ENCODE measurements at regions not wholly inside any gene's neighbourhood (a gene's known extent, or its start where the extent isn't known, plus 50 kb on each side); places are given as distances from the start of the nearest gene placed in this dataset.

GRCh38 chr16:26877421-26877820 is 189.3 kb upstream of the C16orf82 start:
- H3K27ac Mint-ChIP-seq (ENCODE audit: low read depth, unreplicated experiment) = no peak overlapping the region
- H3K36me3 Mint-ChIP-seq (ENCODE audit: insufficient read depth, unreplicated experiment) = no peaks in the 10 kb centered on the region
- no TSS peak for BruUV-seq (replicated peaks)
- intact Hi-C loops (cut with micrococcal nuclease) = no loop called here
- H3K9me3 Mint-ChIP-seq (ENCODE audit: unreplicated experiment) = peaks cover 57% of the 10 kb centered on the region
- H3K27me3 Mint-ChIP-seq (ENCODE audit: insufficient read depth, unreplicated experiment) = no peaks in the 10 kb centered on the region
- no peak overlapping the region for H3K4me3 Mint-ChIP-seq (ENCODE audit: unreplicated experiment)
- no peak for TF ChIP-seq CTCF (IDR thresholded peaks at IDR 0.05; ENCODE audit: unreplicated experiment)
- DNase-seq (ENCODE audit: unreplicated experiment) = no peak
- POLR2A ChIA-PET = no interaction called here
- no peaks in the 10 kb centered on the region for H3K4me1 Mint-ChIP-seq (ENCODE audit: insufficient read depth, unreplicated experiment)
- CTCF ChIA-PET = no interaction called here

GRCh38 chr16:26885674-26886073 is 181.1 kb upstream of the C16orf82 start:
- CTCF ChIA-PET = interaction anchor here (0.5 kb wide), 1 partner anchor 480 kb away, joined by 4 read pairs; no protein-coding TSS in a partner anchor
- TF ChIP-seq CTCF (IDR thresholded peaks at IDR 0.05; ENCODE audit: unreplicated experiment) = no peak
- intact Hi-C loops (cut with micrococcal nuclease) = no loop called here
- POLR2A ChIA-PET = no interaction called here
- Mint-ChIP-seq H3K27me3 (ENCODE audit: insufficient read depth, unreplicated experiment) (no peaks in the 10 kb centered on the region), H3K27ac (ENCODE audit: low read depth, unreplicated experiment) (no peak overlapping the region), H3K4me3 (ENCODE audit: unreplicated experiment) (no peak overlapping the region), H3K9me3 (ENCODE audit: unreplicated experiment) (peaks cover 43% of the 10 kb centered on the region), H3K4me1 (ENCODE audit: insufficient read depth, unreplicated experiment) (no peaks in the 10 kb centered on the region), H3K36me3 (ENCODE audit: insufficient read depth, unreplicated experiment) (no peaks in the 10 kb centered on the region)
- no peak for DNase-seq (ENCODE audit: unreplicated experiment)
- no TSS peak for BruUV-seq (replicated peaks)

- CTCF ChIA-PET = no interaction called here
- BruUV-seq (replicated peaks) = no TSS peak
- DNase-seq (ENCODE audit: unreplicated experiment) = no peak
- no peaks in the 10 kb centered on the region for H3K27me3 Mint-ChIP-seq (ENCODE audit: insufficient read depth, unreplicated experiment)
- H3K4me3 Mint-ChIP-seq (ENCODE audit: unreplicated experiment) = no peak overlapping the region
- intact Hi-C loops (cut with micrococcal nuclease) = no loop called here
- peaks cover 32% of the 10 kb centered on the region for H3K9me3 Mint-ChIP-seq (ENCODE audit: unreplicated experiment)
- POLR2A ChIA-PET = interaction anchor here (0.6 kb wide), 1 partner anchor 968 kb away, joined by 3 read pairs; no protein-coding TSS in a partner anchor
- no peak for TF ChIP-seq CTCF (IDR thresholded peaks at IDR 0.05; ENCODE audit: unreplicated experiment)
- H3K4me1 Mint-ChIP-seq (ENCODE audit: insufficient read depth, unreplicated experiment) = no peaks in the 10 kb centered on the region
- no peak overlapping the region for H3K27ac Mint-ChIP-seq (ENCODE audit: low read depth, unreplicated experiment)
- H3K36me3 Mint-ChIP-seq (ENCODE audit: insufficient read depth, unreplicated experiment) = no peaks in the 10 kb centered on the region
Observed at GRCh38 chr16:26889740-26890139, 177.0 kb upstream of the C16orf82 start.

GRCh38 chr16:26898200-26898599 is 168.5 kb upstream of the C16orf82 start:
- no peak for DNase-seq (ENCODE audit: unreplicated experiment)
- H3K27ac Mint-ChIP-seq (ENCODE audit: low read depth, unreplicated experiment) = no peak overlapping the region
- no peaks in the 10 kb centered on the region for H3K36me3 Mint-ChIP-seq (ENCODE audit: insufficient read depth, unreplicated experiment)
- POLR2A ChIA-PET = no interaction called here
- BruUV-seq (replicated peaks) = no TSS peak
- no peak for TF ChIP-seq CTCF (IDR thresholded peaks at IDR 0.05; ENCODE audit: unreplicated experiment)
- no peaks in the 10 kb centered on the region for H3K27me3 Mint-ChIP-seq (ENCODE audit: insufficient read depth, unreplicated experiment)
- no peaks in the 10 kb centered on the region for H3K4me1 Mint-ChIP-seq (ENCODE audit: insufficient read depth, unreplicated experiment)
- H3K4me3 Mint-ChIP-seq (ENCODE audit: unreplicated experiment) = no peak overlapping the region
- CTCF ChIA-PET = no interaction called here
- H3K9me3 Mint-ChIP-seq (ENCODE audit: unreplicated experiment) = peaks cover 52% of the 10 kb centered on the region
- intact Hi-C loops (cut with micrococcal nuclease) = no loop called here

Measured in MCF 10A (cell line).